ENCODE measurements at regions not wholly inside any gene's neighbourhood (a gene's known extent, or its start where the extent isn't known, plus 50 kb on each side); places are given as distances from the start of the nearest gene placed in this dataset.

DNA sequence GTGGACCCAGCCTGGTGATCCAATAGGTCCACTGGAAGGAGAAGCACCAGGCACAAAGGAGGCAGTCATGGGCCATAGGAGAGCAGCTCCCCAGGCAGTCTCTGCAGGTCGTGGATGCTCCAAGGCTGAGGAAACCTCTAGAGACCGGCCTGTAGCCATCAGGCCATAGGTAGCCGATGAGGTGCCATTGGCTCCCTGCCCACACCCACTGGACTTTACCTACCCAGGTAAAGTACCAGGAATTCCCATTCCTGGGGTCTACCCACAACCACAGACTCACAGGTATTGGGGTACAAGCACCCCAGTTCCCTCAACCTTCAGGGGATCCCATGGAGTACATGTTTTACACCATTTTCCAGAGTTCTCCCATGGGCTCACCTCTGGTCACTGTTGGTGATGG is 188.0 kb upstream of the TCERG1L start:
- no peak for DNase-seq (ENCODE audit: low read depth in 2 of 2)
- no peak overlapping the region for H3K4me3 ChIP-seq (replicated peaks in 1 of 2; ENCODE audit: low read depth in 2 of 2, low read length in 2 of 2)
- TF ChIP-seq, protein P1, sequence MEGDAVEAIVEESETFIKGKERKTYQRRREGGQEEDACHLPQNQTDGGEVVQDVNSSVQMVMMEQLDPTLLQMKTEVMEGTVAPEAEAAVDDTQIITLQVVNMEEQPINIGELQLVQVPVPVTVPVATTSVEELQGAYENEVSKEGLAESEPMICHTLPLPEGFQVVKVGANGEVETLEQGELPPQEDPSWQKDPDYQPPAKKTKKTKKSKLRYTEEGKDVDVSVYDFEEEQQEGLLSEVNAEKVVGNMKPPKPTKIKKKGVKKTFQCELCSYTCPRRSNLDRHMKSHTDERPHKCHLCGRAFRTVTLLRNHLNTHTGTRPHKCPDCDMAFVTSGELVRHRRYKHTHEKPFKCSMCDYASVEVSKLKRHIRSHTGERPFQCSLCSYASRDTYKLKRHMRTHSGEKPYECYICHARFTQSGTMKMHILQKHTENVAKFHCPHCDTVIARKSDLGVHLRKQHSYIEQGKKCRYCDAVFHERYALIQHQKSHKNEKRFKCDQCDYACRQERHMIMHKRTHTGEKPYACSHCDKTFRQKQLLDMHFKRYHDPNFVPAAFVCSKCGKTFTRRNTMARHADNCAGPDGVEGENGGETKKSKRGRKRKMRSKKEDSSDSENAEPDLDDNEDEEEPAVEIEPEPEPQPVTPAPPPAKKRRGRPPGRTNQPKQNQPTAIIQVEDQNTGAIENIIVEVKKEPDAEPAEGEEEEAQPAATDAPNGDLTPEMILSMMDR (IDR thresholded peaks at IDR 0.05; ENCODE audit: low read depth, low read length), result no peak

DNA sequence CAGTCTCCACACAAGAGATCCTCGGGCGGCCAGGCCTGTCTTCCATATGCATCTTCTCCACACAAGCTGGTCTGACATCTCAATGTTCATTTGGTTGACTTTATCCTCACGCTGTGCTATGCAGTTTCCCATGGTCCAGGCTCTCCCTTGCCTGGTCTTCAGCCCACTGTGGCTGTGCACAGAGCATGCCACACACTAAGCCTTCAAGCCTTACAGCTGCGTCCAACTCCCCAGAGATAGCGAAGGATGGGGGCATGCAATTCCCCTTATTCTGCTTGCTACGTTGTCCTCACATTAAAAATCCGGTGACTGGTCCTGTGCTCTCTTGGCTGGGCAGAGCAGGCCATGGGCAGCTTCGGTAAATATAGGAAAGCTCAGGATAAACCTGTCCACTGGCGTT is 188.7 kb upstream of the TCERG1L start:
- TF ChIP-seq, protein P1 (IDR thresholded peaks at IDR 0.05; ENCODE audit: low read depth, low read length), result no peak
- no peak overlapping the region for H3K4me3 ChIP-seq (replicated peaks in 1 of 2; ENCODE audit: low read depth in 2 of 2, low read length in 2 of 2)
- DNase-seq (ENCODE audit: low read depth in 2 of 2), result no peak

DNA sequence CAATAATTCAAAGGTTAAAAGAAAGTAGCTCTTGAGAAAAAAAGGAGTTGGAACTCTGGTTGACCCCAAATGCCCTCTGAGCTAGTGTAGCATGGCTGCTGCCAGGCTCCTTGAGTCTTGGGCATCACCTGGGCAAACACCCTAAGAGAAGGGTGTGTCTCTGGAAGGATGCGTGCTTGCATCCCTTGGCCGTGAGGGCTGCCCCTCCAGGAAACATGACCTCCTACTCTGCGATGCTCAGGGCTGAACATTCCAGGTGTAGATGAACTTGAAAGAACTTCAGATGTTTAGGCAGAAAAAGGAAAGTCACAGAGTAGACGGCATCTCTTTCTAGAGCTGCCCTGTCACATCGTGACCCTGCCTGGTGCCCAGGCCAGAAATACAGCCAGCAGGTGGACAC is 189.4 kb upstream of the TCERG1L start:
- H3K4me3 ChIP-seq (replicated peaks in 1 of 2; ENCODE audit: low read depth in 2 of 2, low read length in 2 of 2), result no peak overlapping the region
- TF ChIP-seq, protein P1 (IDR thresholded peaks at IDR 0.05; ENCODE audit: low read depth, low read length), result no peak
- no peak for DNase-seq (ENCODE audit: low read depth in 2 of 2)

DNA sequence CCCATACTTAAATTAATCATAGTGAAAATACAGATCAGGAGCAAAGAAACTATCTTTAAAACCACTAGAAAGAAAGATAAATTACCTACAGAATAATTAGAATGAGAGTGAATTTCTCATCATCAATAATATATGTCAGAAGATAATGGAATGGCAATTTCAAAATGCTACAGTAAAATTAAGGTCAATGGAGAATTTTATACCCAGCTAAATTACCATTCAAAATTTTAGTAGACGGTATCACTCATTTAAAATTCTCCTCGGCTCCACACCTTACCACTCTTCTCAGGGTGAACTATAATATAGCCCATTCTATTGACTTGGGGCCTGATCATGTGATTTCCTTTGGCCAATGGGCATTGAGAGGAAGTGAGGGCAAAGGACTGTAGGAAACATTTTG is 192.5 kb upstream of the TCERG1L start:
- TF ChIP-seq, protein P1 (IDR thresholded peaks at IDR 0.05; ENCODE audit: low read depth, low read length), result no peak
- no peak for DNase-seq (ENCODE audit: low read depth in 2 of 2)
- no peak overlapping the region for H3K4me3 ChIP-seq (replicated peaks in 1 of 2; ENCODE audit: low read depth in 2 of 2, low read length in 2 of 2)

DNA sequence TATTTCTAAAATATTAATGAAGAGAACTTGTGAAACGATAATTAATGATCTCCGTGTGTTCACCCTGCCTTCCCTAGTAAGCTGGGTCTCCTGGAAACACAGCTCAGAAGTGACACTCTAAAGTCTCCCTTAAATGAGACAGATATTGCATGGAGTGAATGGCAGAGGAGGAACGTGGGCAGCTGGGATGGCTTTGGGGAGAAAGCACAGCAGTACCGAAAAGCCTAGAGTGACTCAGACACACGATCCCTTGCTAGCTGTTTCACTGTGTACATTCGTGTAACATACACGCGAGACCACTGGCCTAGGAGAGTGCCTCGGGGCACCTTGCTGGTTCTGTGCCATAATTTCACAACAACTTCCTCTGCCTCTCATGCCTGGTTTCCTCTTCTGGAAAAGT is 199.9 kb upstream of the TCERG1L start:
- TF ChIP-seq, protein P1 (IDR thresholded peaks at IDR 0.05; ENCODE audit: low read depth, low read length), result no peak
- no peak overlapping the region for H3K4me3 ChIP-seq (replicated peaks in 1 of 2; ENCODE audit: low read depth in 2 of 2, low read length in 2 of 2)
- DNase-seq (ENCODE audit: low read depth in 2 of 2), result no peak

DNA sequence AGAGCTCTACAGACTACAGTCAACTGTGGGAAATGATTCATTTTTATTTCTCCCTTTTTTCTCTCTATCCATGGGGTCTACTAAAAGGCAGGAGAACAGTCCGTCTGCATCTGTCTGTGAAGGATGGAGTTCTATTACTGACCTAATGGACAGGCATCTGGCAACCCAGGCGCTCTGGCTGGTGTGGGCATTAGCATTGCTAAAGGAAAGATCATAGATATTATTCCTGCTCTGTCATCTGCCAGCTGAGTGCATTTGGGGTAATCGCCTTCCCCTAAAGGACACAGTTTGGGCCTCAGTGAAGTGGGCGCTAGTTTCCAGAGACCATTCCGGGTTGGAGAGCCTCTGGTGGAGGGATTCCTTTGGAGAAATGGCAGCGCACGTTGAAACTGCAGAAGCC is 201.3 kb upstream of the TCERG1L start:
- no peak for DNase-seq (ENCODE audit: low read depth in 2 of 2)
- TF ChIP-seq, protein P1 (IDR thresholded peaks at IDR 0.05; ENCODE audit: low read depth, low read length), result no peak
- no peak overlapping the region for H3K4me3 ChIP-seq (replicated peaks in 1 of 2; ENCODE audit: low read depth in 2 of 2, low read length in 2 of 2)

DNA sequence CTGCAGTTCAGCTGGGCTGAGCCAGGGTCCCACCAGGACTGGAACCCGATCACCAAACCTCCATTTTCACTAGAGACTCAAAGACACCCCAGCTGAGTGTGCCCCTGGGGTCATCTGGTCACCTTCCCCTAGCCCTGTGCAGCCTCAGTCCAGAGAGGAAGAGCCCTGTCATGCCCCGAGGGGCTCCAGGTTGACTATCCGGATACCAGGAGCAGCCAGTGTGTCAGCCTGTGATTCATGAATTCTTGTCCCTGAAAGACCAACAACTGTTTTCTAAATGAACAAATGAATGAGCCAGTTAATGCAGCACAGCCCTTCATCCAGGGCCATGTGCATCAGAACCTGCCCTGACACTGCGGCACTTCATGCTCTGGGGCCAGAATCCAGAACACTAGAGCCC is 201.9 kb upstream of the TCERG1L start:
- TF ChIP-seq, protein P1 (IDR thresholded peaks at IDR 0.05; ENCODE audit: low read depth, low read length), result no peak

More for the DNA sequence above, 201.9 kb upstream of the TCERG1L start:
- H3K4me3 ChIP-seq (replicated peaks in 1 of 2; ENCODE audit: low read depth in 2 of 2, low read length in 2 of 2), result no peak overlapping the region
- DNase-seq (ENCODE audit: low read depth in 2 of 2), result no peak

All from cardiac fibroblast (primary cell).